Thyroid gland (tissue), 4 donors: ENCODE measurements at regions not wholly inside any gene's neighbourhood (a gene's known extent, or its start where the extent isn't known, plus 50 kb on each side); places are given as distances from the start of the nearest gene placed in this dataset.

Source experiments
- POLR2A ChIP-seq, 2 donors: fragments of 450-650 bp; IDR thresholded peaks; one replicate each; pipeline ENCODE4 v1.6.1; 2017; ENCODE audit warnings: antibody characterized with exemption in 2 of 2, mild to moderate bottlenecking in 2 of 2, moderate library complexity in 1 of 2
- TF ChIP-seq, protein P1 (sequence below), 6 experiments: fragments of 200-600 bp in 3 of 6; fragments of 450-650 bp in 3 of 6; sonication (generic) in 3 of 6; IDR thresholded peaks; one replicate each; pipeline ENCODE4 v1.5.1; 2016 to 2019; ENCODE audit warnings: antibody characterized with exemption in 6 of 6, mild to moderate bottlenecking in 2 of 6, inconsistent platforms in 1 of 6, moderate library complexity in 1 of 6

DNA sequence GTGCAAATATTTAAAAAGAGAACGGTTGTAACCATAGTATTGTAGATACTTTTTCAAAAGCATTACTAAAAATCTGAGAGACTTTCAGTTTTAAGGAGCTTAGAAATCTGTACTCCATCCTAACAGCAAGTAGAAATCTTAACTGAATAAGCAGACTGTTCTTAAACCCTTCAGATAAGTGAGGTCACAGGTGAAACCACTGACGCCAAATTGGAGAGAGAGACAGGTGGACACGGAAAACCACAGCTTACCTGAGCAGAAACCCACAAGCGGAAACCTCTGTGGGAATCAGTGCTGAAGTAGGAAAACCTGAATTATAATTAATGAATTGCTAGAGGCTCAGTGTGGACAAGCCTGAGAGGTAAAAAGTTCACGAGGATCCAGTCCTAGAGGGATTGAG lies 959.4 kb upstream of the CELF4 start:
- no peak for TF ChIP-seq POLR2A (IDR thresholded peaks at IDR 0.05)
- TF ChIP-seq, protein P1, sequence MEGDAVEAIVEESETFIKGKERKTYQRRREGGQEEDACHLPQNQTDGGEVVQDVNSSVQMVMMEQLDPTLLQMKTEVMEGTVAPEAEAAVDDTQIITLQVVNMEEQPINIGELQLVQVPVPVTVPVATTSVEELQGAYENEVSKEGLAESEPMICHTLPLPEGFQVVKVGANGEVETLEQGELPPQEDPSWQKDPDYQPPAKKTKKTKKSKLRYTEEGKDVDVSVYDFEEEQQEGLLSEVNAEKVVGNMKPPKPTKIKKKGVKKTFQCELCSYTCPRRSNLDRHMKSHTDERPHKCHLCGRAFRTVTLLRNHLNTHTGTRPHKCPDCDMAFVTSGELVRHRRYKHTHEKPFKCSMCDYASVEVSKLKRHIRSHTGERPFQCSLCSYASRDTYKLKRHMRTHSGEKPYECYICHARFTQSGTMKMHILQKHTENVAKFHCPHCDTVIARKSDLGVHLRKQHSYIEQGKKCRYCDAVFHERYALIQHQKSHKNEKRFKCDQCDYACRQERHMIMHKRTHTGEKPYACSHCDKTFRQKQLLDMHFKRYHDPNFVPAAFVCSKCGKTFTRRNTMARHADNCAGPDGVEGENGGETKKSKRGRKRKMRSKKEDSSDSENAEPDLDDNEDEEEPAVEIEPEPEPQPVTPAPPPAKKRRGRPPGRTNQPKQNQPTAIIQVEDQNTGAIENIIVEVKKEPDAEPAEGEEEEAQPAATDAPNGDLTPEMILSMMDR (IDR thresholded peaks at IDR 0.05): no peak
